ENCODE measurements at regions not wholly inside any gene's neighbourhood (a gene's known extent, or its start where the extent isn't known, plus 50 kb on each side); places are given as distances from the start of the nearest gene placed in this dataset.
A peak's percentile ranks its signal among the peaks of the same experiment; 100 is the strongest.

DNA sequence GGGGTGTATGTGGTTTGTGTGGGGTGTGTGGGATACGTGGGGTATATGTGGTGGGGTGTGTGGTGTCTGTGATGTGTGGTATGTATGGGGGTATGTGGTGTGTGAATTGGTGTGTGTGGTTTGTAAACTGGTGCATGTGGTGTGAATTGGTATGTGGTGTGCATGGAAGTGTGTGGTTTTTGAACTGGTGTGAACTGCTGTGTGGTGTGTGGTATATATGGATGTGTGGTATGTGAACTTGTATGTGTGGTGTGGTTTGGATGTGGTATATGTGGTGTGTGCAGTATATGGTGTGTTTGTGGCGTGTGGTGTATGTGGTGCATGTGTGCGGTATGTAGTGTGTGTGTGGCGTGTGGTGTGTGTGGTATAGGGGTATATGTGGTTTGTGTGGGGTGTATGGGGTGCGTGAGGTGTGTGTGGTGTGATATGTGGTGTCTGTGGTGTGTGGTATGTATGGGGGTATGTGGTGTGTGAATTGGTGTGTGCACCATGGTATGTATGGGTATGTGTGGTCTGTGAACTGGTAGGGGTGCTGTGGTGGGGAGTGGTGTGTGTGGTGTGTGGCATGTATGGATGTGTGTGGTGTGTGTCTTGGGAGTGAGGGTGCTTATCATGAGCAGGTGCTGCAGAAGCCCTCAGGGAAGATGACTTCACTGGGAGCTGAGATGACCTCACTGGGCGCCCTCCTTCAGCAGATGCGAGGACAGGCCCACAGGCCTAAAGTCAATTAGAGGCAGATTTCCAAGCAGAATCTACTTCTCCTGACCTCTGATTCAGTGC lies 209.6 kb upstream of the TNP1 start:
- POLR2A ChIA-PET: no interaction called here
- in situ Hi-C loops (cut with MboI): no loop called here
- RAD21 ChIA-PET (ENCODE audit: unreplicated experiment): no interaction called here

More for the DNA sequence above, 209.6 kb upstream of the TNP1 start:
- H3K36me3 ChIP-seq (ENCODE audit: control insufficient read depth in 2 of 2, insufficient read depth in 2 of 2, low read length in 1 of 2): no peaks in the 10 kb centered on the region
- 68% methylated on average over 7 of the region's 7 CpGs for WGBS (ENCODE audit: insufficient coverage, insufficient replicate concordance, low lambda C conversion rate, missing lambda C conversion rate)
- SMC1A ChIA-PET (ENCODE audit: uncharacterized antibody, unreplicated experiment): no interaction called here
- TF ChIP-seq, protein P1, sequence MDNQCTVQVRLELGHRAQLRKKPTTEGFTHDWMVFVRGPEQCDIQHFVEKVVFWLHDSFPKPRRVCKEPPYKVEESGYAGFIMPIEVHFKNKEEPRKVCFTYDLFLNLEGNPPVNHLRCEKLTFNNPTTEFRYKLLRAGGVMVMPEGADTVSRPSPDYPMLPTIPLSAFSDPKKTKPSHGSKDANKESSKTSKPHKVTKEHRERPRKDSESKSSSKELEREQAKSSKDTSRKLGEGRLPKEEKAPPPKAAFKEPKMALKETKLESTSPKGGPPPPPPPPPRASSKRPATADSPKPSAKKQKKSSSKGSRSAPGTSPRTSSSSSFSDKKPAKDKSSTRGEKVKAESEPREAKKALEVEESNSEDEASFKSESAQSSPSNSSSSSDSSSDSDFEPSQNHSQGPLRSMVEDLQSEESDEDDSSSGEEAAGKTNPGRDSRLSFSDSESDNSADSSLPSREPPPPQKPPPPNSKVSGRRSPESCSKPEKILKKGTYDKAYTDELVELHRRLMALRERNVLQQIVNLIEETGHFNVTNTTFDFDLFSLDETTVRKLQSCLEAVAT (IDR thresholded peaks at IDR 0.05): 0 out of 2 replicates have a peak, but pooled peaks have one; percentile 26
- TF ChIP-seq FOS (IDR thresholded peaks at IDR 0.05; ENCODE audit: borderline replicate concordance, extremely low read depth, insufficient read length) (no peak), RUNX3 (IDR thresholded peaks at IDR 0.05; ENCODE audit: low read length) (peak; percentile 3; the same call in 1 of the 2 replicates), MXI1 (IDR thresholded peaks at IDR 0.05; ENCODE audit: low read depth, low read length) (no peak), PAX5 (IDR thresholded peaks at IDR 0.05; ENCODE audit: borderline replicate concordance, low read depth, low read length) (no peak)
- TF ChIP-seq, protein P2, sequence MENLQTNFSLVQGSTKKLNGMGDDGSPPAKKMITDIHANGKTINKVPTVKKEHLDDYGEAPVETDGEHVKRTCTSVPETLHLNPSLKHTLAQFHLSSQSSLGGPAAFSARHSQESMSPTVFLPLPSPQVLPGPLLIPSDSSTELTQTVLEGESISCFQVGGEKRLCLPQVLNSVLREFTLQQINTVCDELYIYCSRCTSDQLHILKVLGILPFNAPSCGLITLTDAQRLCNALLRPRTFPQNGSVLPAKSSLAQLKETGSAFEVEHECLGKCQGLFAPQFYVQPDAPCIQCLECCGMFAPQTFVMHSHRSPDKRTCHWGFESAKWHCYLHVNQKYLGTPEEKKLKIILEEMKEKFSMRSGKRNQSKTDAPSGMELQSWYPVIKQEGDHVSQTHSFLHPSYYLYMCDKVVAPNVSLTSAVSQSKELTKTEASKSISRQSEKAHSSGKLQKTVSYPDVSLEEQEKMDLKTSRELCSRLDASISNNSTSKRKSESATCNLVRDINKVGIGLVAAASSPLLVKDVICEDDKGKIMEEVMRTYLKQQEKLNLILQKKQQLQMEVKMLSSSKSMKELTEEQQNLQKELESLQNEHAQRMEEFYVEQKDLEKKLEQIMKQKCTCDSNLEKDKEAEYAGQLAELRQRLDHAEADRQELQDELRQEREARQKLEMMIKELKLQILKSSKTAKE (IDR thresholded peaks at IDR 0.05; ENCODE audit: low read depth, poor library complexity, severe bottlenecking): no peak
- TF ChIP-seq, protein P3, sequence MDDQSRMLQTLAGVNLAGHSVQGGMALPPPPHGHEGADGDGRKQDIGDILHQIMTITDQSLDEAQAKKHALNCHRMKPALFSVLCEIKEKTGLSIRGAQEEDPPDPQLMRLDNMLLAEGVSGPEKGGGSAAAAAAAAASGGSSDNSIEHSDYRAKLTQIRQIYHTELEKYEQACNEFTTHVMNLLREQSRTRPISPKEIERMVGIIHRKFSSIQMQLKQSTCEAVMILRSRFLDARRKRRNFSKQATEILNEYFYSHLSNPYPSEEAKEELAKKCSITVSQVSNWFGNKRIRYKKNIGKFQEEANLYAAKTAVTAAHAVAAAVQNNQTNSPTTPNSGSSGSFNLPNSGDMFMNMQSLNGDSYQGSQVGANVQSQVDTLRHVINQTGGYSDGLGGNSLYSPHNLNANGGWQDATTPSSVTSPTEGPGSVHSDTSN (IDR thresholded peaks at IDR 0.05; ENCODE audit: insufficient replicate concordance, low read depth, low read length): no peak
- TF ChIP-seq, protein P4, sequence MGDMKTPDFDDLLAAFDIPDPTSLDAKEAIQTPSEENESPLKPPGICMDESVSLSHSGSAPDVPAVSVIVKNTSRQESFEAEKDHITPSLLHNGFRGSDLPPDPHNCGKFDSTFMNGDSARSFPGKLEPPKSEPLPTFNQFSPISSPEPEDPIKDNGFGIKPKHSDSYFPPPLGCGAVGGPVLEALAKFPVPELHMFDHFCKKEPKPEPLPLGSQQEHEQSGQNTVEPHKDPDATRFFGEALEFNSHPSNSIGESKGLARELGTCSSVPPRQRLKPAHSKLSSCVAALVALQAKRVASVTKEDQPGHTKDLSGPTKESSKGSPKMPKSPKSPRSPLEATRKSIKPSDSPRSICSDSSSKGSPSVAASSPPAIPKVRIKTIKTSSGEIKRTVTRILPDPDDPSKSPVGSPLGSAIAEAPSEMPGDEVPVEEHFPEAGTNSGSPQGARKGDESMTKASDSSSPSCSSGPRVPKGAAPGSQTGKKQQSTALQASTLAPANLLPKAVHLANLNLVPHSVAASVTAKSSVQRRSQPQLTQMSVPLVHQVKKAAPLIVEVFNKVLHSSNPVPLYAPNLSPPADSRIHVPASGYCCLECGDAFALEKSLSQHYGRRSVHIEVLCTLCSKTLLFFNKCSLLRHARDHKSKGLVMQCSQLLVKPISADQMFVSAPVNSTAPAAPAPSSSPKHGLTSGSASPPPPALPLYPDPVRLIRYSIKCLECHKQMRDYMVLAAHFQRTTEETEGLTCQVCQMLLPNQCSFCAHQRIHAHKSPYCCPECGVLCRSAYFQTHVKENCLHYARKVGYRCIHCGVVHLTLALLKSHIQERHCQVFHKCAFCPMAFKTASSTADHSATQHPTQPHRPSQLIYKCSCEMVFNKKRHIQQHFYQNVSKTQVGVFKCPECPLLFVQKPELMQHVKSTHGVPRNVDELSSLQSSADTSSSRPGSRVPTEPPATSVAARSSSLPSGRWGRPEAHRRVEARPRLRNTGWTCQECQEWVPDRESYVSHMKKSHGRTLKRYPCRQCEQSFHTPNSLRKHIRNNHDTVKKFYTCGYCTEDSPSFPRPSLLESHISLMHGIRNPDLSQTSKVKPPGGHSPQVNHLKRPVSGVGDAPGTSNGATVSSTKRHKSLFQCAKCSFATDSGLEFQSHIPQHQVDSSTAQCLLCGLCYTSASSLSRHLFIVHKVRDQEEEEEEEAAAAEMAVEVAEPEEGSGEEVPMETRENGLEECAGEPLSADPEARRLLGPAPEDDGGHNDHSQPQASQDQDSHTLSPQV (IDR thresholded peaks at IDR 0.05): no peak
- intact Hi-C loops (cut with micrococcal nuclease; ENCODE audit: unreplicated experiment): no loop called here
- no peak overlapping the region for H3K27ac ChIP-seq (ENCODE audit: control insufficient read depth, insufficient read depth)
- H3K4me2 ChIP-seq (ENCODE audit: control insufficient read depth, insufficient read depth): no peak overlapping the region
- FAIRE-seq: peak; percentile 70
- H3K79me2 ChIP-seq (ENCODE audit: control insufficient read depth, insufficient read depth, low read length): no peaks in the 10 kb centered on the region
- H3K4me3 ChIP-seq: no peak overlapping the region
- CTCF ChIA-PET: no interaction called here
- DNase-seq (ENCODE audit: low read depth, low spot score): no peak
- no peak; the same call in 2 of the 3 replicates for ATAC-seq
- H3K27me3 ChIP-seq (replicated peaks in 1 of 2; ENCODE audit: control insufficient read depth in 2 of 2, insufficient read depth in 2 of 2, low read length in 1 of 2): no peaks in the 10 kb centered on the region
- peaks cover under 1% of the 10 kb centered on the region; the same call in 1 of the 2 replicates for H3K4me1 ChIP-seq (ENCODE audit: control insufficient read depth, insufficient read depth, low read length)
- no TSS peak for BruUV-seq (replicated peaks)
- H2AFZ ChIP-seq (ENCODE audit: control insufficient read depth, low read depth, low read length): no peak overlapping the region
- H3K9ac ChIP-seq (ENCODE audit: control insufficient read depth, insufficient read depth, low read length): no peak overlapping the region
- no peaks in the 10 kb centered on the region for H4K20me1 ChIP-seq (ENCODE audit: control insufficient read depth, insufficient read depth)
- H3K9me3 ChIP-seq (replicated peaks; ENCODE audit: control insufficient read depth, insufficient read depth, low read length): peaks cover 3% of the 10 kb centered on the region; the same call in 2 of the 3 replicates

Data from GM12878 (cell line).